Trophoblast cell (in vitro differentiated cells and primary cell): ENCODE measurements at regions not wholly inside any gene's neighbourhood (a gene's known extent, or its start where the extent isn't known, plus 50 kb on each side); places are given as distances from the start of the nearest gene placed in this dataset.

Experiments
- DNase-seq, 2 donors: peaks; one replicate each; pipeline ENCODE4 v3.0.0-alpha.2; 2016
- H2AFZ ChIP-seq: 2 replicates; pipeline ENCODE4 v1.6.1; 2013; ENCODE audit warnings: low read length, moderate library complexity, mild to moderate bottlenecking; ENCODE audit not compliant: insufficient read depth, poor library complexity
- H2AK5ac ChIP-seq: 2 replicates; pipeline ENCODE4 v1.6.1; 2013; ENCODE audit warnings: mild to moderate bottlenecking, low read length
- H2BK120ac ChIP-seq: 2 replicates; pipeline ENCODE4 v1.6.1; 2013; ENCODE audit warnings: low read length, mild to moderate bottlenecking, moderate library complexity; ENCODE audit not compliant: insufficient read depth, poor library complexity
- H2BK12ac ChIP-seq: 2 replicates; pipeline ENCODE4 v1.6.1; 2013; ENCODE audit warnings: mild to moderate bottlenecking, low read length, moderate library complexity
- H2BK5ac ChIP-seq: 2 replicates; pipeline ENCODE4 v1.6.1; 2013; ENCODE audit warnings: low read length, low read depth, moderate library complexity, mild to moderate bottlenecking; ENCODE audit not compliant: poor library complexity
- H3K14ac ChIP-seq: 2 replicates; pipeline ENCODE4 v1.6.1; 2013; ENCODE audit warnings: mild to moderate bottlenecking, low read length
- H3K18ac ChIP-seq: 2 replicates; pipeline ENCODE4 v1.6.1; 2013; ENCODE audit warnings: mild to moderate bottlenecking, low read length
- H3K23ac ChIP-seq: 2 replicates; pipeline ENCODE4 v1.6.1; 2013; ENCODE audit warnings: low read length
- H3K27ac ChIP-seq: 2 replicates; pipeline ENCODE4 v1.5.1; 2013; ENCODE audit warnings: low read depth, mild to moderate bottlenecking, inconsistent platforms, low read length, moderate library complexity
- H3K27me3 ChIP-seq: 2 replicates; pipeline ENCODE4 v1.6.1; 2013; ENCODE audit warnings: inconsistent platforms, mild to moderate bottlenecking, low read length, moderate library complexity; ENCODE audit not compliant: insufficient read depth
- H3K36me3 ChIP-seq, 2 experiments: 1 replicate in 1 of 2; 2 replicates in 1 of 2; pipeline ENCODE4 v1.6.1; 2013; ENCODE audit warnings: low read length in 2 of 2, mild to moderate bottlenecking in 2 of 2, moderate library complexity in 1 of 2; ENCODE audit not compliant: insufficient read depth in 2 of 2, control insufficient read depth in 1 of 2
- H3K4ac ChIP-seq: 2 replicates; pipeline ENCODE4 v1.6.1; 2013; ENCODE audit warnings: low read depth, mild to moderate bottlenecking, low read length, moderate library complexity
- H3K4me1 ChIP-seq, 2 experiments: 1 replicate in 1 of 2; 2 replicates in 1 of 2; pipeline ENCODE4 v1.6.1; 2013; ENCODE audit warnings: low read length in 2 of 2, mild to moderate bottlenecking in 2 of 2, moderate library complexity in 1 of 2; ENCODE audit not compliant: insufficient read depth in 2 of 2, control insufficient read depth in 1 of 2
- H3K4me2 ChIP-seq: 2 replicates; pipeline ENCODE4 v1.6.1; 2013; ENCODE audit warnings: inconsistent platforms, mild to moderate bottlenecking, low read length, moderate library complexity
- H3K4me3 ChIP-seq: 2 replicates; pipeline ENCODE4 v1.5.1; 2013; ENCODE audit warnings: mild to moderate bottlenecking, low read depth, low read length, inconsistent platforms
- H3K79me1 ChIP-seq: one replicate; pipeline ENCODE4 v1.6.1; 2013; ENCODE audit warnings: low read length
- H3K79me2 ChIP-seq: 2 replicates; pipeline ENCODE4 v1.6.1; 2013; ENCODE audit warnings: low read length, mild to moderate bottlenecking; ENCODE audit not compliant: control insufficient read depth, insufficient read depth, poor library complexity
- H3K9ac ChIP-seq: 2 replicates; pipeline ENCODE4 v1.6.1; 2013; ENCODE audit warnings: mild to moderate bottlenecking, low read length
- H3K9me3 ChIP-seq: 2 replicates; pipeline ENCODE4 v1.6.1; 2013; ENCODE audit warnings: low read depth, mild to moderate bottlenecking, control low read depth, inconsistent platforms, low read length; ENCODE audit not compliant: insufficient read depth
- H4K12ac ChIP-seq: 2 replicates; pipeline ENCODE4 v1.6.1; 2013; ENCODE audit warnings: low read depth, mild to moderate bottlenecking, low read length, moderate library complexity
- H4K8ac ChIP-seq: 2 replicates; pipeline ENCODE4 v1.6.1; 2013; ENCODE audit warnings: low read depth, mild to moderate bottlenecking, low read length, moderate library complexity
- H4K91ac ChIP-seq: one replicate; pipeline ENCODE4 v1.6.1; 2013; ENCODE audit warnings: low read depth, mild to moderate bottlenecking, low read length, moderate library complexity
- WGBS: extraction: QIAGEN DNeasy Blood & Tissue Kit; methylation state at CpG from one replicate; pipeline ENCODE4 v1.1.7; 2013; ENCODE audit warnings: missing lambda C conversion rate; ENCODE audit not compliant: insufficient read length, insufficient coverage; ENCODE audit errors: extremely low coverage; 5-methylcytosine and 5-hydroxymethylcytosine counted together

DNA sequence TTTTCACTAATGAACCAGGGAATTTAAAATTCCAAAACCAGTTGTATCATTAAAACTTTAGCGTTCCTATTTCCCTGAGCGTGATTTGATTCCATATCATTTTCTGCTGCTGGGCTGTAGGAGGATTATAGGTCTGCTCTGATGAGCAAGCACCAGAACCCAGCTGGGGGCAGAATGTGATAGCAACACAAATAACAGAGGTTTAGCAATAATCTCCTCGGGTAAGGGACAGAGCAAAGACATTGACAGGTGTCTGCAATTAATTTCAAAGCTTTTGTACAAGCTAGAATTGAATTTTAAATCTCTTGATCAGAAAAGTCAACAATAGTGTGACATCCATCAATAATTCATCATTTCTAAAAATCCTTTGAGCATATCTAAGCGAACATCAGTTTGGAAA, 163.4 kb upstream of the RAP2B start:
- no peak overlapping the region for H2AFZ ChIP-seq
- H3K4ac ChIP-seq, result no peak overlapping the region
- H2BK5ac ChIP-seq, result no peak overlapping the region
- H3K18ac ChIP-seq, result no peak overlapping the region
- no peak overlapping the region for H2AK5ac ChIP-seq
- H4K91ac ChIP-seq, result no peak overlapping the region
- H3K9me3 ChIP-seq, result no peaks in the 10 kb centered on the region
- H3K4me1 ChIP-seq, result no peaks in the 10 kb centered on the region
- H2BK12ac ChIP-seq, result no peak overlapping the region
- H4K12ac ChIP-seq, result no peak overlapping the region
- no peaks in the 10 kb centered on the region for H3K27me3 ChIP-seq
- H3K4me2 ChIP-seq, result no peak overlapping the region
- no peak overlapping the region for H4K8ac ChIP-seq
- no peak overlapping the region for H3K27ac ChIP-seq
- no CpG with 5 or more reads among the region's 4 CpGs for WGBS
- no peak for DNase-seq
- H3K9ac ChIP-seq, result no peak overlapping the region
- no peak overlapping the region for H2BK120ac ChIP-seq
- H3K36me3 ChIP-seq, result no peaks in the 10 kb centered on the region
- H3K14ac ChIP-seq, result no peak overlapping the region
- H3K79me2 ChIP-seq, result no peaks in the 10 kb centered on the region
- no peak overlapping the region for H3K23ac ChIP-seq
- H3K4me3 ChIP-seq, result no peak overlapping the region
- H3K79me1 ChIP-seq, result no peaks in the 10 kb centered on the region

- H2BK12ac ChIP-seq, result no peak overlapping the region
- no CpG with 5 or more reads among the region's 2 CpGs for WGBS
Observed at GRCh38 chr3:153000325-153000724, 161.7 kb upstream of the RAP2B start.

GRCh38 chr3:153001210-153002078, 160.6 kb upstream of the RAP2B start:
- Histone ChIP-seq H4K91ac (no peak overlapping the region), H2BK5ac (no peak overlapping the region), H3K4me1 (no peaks in the 10 kb centered on the region), H3K9me3 (no peaks in the 10 kb centered on the region), H2BK120ac (no peak overlapping the region), H2AK5ac (no peak overlapping the region), H2AFZ (no peak overlapping the region), H4K12ac (no peak overlapping the region), H3K14ac (no peak overlapping the region), H4K8ac (no peak overlapping the region), H3K27ac (no peak overlapping the region), H3K36me3 (no peaks in the 10 kb centered on the region), H3K4ac (no peak overlapping the region), H3K9ac (no peak overlapping the region), H3K79me2 (no peaks in the 10 kb centered on the region), H2BK12ac (no peak overlapping the region), H3K27me3 (no peaks in the 10 kb centered on the region), H3K23ac (no peak overlapping the region), H3K4me3 (no peak overlapping the region), H3K4me2 (no peak overlapping the region), H3K18ac (no peak overlapping the region), H3K79me1 (no peaks in the 10 kb centered on the region)
- no CpG with 5 or more reads among the region's 4 CpGs for WGBS
- no peak for DNase-seq

More at GRCh38 chr3:153000325-153000724, 161.7 kb upstream of the RAP2B start:
- Histone ChIP-seq H2AFZ (no peak overlapping the region), H3K79me2 (no peaks in the 10 kb centered on the region), H3K9me3 (no peaks in the 10 kb centered on the region), H3K23ac (no peak overlapping the region), H4K8ac (no peak overlapping the region), H3K4ac (no peak overlapping the region), H3K4me2 (no peak overlapping the region), H3K9ac (no peak overlapping the region), H3K14ac (no peak overlapping the region), H2BK5ac (no peak overlapping the region), H3K27ac (no peak overlapping the region), H4K91ac (no peak overlapping the region), H2BK120ac (no peak overlapping the region), H3K18ac (no peak overlapping the region), H3K4me3 (no peak overlapping the region), H3K4me1 (no peaks in the 10 kb centered on the region), H2AK5ac (no peak overlapping the region), H3K27me3 (no peaks in the 10 kb centered on the region), H4K12ac (no peak overlapping the region), H3K79me1 (no peaks in the 10 kb centered on the region), H3K36me3 (no peaks in the 10 kb centered on the region)
- DNase-seq, result no peak

DNA sequence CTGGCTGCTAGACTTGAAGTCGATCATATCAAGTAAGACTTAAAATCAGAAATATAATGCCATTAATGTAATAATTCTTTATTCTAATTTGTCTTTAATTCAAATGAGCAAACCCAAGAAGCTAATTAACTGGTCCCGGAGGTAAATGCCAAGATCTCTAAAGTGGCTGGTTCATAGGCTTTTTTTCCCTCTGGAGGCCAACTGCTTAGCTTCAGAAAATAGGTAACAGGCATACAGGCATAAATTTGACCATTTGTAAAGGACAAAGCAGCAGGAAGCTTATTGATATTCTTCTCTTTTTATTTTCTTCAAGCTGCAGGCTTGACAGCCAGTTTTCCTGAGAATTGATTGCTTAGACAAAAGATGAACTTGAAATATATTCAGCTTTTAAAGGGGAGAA, 158.6 kb upstream of the RAP2B start:
- H4K8ac ChIP-seq, result no peak overlapping the region
- no peak overlapping the region for H4K12ac ChIP-seq
- H3K14ac ChIP-seq, result no peak overlapping the region
- H3K79me2 ChIP-seq, result no peaks in the 10 kb centered on the region
- no peaks in the 10 kb centered on the region for H3K27me3 ChIP-seq
- no peak overlapping the region for H3K27ac ChIP-seq
- H2AK5ac ChIP-seq, result no peak overlapping the region
- WGBS, result no CpG with 5 or more reads among the region's 2 CpGs
- H3K4ac ChIP-seq, result no peak overlapping the region
- no peaks in the 10 kb centered on the region for H3K79me1 ChIP-seq
- H3K23ac ChIP-seq, result no peak overlapping the region
- no peak for DNase-seq
- no peak overlapping the region for H3K9ac ChIP-seq
- no peak overlapping the region for H2BK12ac ChIP-seq
- no peak overlapping the region for H4K91ac ChIP-seq
- no peak overlapping the region for H2AFZ ChIP-seq
- H3K36me3 ChIP-seq, result no peaks in the 10 kb centered on the region
- no peak overlapping the region for H3K4me3 ChIP-seq
- H3K9me3 ChIP-seq, result no peaks in the 10 kb centered on the region
- H2BK5ac ChIP-seq, result no peak overlapping the region
- H2BK120ac ChIP-seq, result no peak overlapping the region
- no peaks in the 10 kb centered on the region for H3K4me1 ChIP-seq
- no peak overlapping the region for H3K18ac ChIP-seq
- H3K4me2 ChIP-seq, result no peak overlapping the region
